ENCODE measurements at regions not wholly inside any gene's neighbourhood (a gene's known extent, or its start where the extent isn't known, plus 50 kb on each side); places are given as distances from the start of the nearest gene placed in this dataset.
"Not testable (repeated sequence)": the region's sequence is repeated elsewhere in the genome, so short reads cannot be mapped to it uniquely, and the experiment has no call there.

DNA sequence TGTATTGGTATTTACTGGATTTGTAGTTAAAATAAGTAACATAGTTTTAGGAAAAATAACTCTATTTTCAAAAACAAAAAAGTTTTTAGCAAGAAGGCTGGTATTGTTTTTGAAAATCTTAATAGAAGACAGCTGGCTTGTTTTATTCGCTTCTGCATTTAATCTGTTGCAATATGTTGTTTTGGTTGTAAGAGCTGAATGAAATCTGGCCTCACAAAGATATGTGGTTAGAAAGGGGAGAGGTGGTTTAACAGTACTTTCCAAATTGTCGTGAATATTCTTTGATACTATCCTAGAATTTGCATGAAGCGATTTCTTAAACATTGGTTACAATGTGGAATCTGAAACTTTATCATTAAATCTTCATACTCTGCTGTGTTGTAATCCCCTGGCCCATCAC is 355.9 kb upstream of the FZD8 start:
- no peak for DNase-seq (ENCODE audit: low spot score)

GRCh38 chr10:35995485-35995884 is 353.4 kb upstream of the FZD8 start:
- DNase-seq (ENCODE audit: low spot score): no peak

DNA sequence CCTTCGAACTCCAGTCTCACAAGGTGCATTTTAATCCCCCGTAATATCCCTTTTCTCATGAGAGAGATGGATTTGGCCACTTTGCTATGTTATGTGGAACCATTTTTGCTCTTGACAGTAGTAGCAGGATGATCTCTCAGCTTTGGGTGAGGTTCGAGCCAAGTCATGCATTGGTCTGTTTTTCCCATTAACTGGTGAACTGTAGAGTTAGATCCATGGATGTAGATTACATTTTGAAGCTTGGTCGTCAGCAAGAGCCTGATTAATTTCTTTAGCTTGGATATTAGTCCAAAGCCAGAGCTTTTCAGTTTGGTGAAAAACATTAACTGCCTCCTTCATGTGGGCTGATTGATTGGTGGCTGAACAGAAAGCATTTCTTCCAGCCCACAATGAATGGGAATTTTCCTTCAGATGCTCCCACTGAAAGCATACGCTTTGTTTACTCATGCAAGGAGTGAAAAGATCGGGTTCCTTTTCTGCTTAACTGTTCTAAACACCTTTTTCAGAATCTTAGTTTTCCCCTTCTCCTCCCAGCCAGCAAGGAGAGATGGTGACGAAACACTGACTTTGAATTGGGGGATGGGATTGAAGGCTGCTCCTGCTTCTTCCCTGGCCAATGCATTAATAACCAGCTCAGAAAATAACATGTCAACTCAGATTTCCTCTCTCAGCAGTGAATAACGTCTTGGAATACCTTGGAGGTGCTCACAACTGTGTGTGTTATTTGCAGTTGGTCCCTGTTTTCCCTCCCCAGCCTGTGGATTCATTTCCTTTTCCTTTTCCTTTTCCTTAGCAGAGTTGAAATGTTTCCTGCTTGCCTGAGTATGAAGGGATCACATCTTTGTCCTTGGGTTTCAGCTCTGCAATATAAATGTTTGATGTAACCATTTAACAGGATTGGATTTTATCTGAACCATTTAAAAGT is 351.8 kb upstream of the FZD8 start:
- DNase-seq (ENCODE audit: low spot score): no peak

DNA sequence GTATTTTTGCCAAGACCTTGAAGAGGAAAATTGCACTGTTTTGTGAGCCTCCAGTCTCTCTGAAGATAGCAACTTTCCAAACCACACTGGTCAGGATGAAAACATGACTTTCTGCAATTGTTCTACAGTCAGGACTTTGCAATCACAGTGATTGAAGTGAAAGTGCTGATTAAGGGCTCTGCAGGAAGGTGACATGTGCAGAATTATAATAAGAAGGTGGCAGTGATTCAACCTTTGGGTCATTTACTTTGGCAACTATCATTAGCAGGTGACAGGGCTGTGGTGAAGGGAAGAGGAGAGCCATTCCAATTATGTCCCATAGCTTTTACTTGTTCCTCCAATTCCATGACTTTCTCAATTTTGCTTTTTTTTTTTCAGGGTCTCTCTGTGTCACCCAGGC is 350.0 kb upstream of the FZD8 start:
- DNase-seq (ENCODE audit: low spot score): no peak

GRCh38 chr10:35986756-35987502 is 344.8 kb upstream of the FZD8 start:
- no peak for DNase-seq (ENCODE audit: low spot score)

- no peak for DNase-seq (ENCODE audit: low spot score)
Observed at GRCh38 chr10:35979116-35979515, 337.0 kb upstream of the FZD8 start.

DNA sequence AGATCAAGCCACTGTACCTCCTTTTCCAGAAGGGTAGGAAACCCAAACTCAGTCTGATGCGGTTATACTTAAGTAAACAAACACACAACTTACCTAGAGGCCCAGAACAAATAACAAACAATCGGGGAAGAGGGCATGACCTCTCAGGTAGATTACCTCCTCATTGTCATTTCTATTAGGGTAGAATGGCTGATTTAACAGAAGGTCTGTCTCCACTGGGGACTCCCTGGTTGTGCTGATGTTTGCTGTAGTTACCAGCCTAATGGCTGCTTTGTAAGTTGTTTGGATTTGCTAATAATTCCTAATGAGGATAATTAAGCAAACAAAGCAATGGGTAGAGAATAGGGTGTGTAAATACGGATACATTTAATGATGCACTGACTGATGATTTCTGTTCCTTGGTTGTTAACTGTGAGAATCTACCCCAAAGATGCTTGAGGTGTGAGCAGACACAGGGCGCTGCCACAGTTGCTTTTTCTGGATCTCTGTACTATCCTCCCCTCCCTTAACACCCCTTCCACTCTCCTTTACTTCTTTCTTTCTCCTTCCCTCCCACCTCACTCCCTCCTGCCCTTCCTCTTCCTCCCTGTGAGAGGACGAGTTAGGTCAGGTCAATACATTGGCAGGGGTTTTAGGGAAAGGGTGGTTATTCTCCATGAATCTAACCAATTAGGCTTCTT is 332.0 kb upstream of the FZD8 start:
- not testable (repeated sequence) for DNase-seq (ENCODE audit: low spot score)

DNA sequence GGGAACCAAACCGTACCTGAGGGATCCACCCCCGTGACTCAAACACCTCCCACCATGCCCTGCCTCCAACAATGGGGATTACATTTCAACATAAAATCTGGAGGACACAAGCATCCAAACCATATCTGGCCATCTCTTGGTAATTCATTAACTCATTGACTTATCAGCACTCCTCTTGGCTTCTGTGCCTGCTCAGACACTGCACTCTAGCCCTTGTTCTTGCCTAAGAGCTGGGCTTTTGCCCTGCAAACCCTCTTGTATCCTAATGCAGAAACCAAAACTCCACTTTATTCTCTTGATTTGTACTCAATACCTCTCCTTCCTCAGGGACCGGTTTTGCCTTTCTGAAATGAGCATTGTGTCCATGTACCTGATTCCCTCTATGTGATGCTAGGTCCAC is 330.2 kb upstream of the FZD8 start:
- no peak for DNase-seq (ENCODE audit: low spot score)

DNA sequence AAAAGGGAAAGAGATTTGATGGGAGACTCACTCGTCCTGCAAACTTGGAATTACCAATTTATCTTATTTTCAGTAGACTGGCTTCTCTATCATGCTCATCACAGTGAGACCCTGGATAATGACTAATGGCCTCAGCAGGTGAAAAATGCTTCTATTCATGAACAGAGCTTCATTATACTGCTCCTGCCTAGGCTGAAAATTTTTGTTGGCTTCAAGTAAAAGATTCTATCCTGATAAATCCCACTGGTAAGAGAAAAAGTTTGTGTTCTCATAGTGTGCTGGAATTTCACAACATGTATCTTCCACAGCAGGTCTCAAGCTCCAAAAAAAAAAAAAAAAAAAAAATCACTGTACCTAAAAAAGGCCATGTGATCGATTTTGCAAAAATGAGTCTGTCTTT is 329.3 kb upstream of the FZD8 start:
- DNase-seq (ENCODE audit: low spot score): no peak

GRCh38 chr10:35963685-35964084 is 321.6 kb upstream of the FZD8 start:
- DNase-seq (ENCODE audit: low spot score): no peak

DNA sequence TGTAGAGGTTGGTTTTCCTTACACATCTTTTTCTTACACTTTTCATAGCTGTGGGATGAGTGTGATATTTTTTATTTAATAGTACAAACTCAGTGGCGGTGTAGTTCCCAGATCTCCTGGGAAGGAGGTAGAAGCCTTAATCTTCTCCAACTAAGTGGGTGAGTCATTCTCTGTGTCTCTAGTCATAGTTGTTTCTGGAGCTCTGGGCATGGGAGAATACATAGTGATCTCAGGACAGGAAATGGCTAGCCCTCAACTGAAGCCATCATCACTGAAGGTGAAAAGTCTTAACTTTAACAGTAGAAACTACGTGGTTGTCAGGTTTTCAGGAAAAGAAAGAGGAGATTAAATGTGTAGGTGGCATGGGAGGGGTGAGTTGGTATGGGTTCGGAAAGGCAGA is 319.4 kb upstream of the FZD8 start:
- no peak for DNase-seq (ENCODE audit: low spot score)

GRCh38 chr10:35959252-35959651 is 317.2 kb upstream of the FZD8 start:
- DNase-seq (ENCODE audit: low spot score): no peak

DNA sequence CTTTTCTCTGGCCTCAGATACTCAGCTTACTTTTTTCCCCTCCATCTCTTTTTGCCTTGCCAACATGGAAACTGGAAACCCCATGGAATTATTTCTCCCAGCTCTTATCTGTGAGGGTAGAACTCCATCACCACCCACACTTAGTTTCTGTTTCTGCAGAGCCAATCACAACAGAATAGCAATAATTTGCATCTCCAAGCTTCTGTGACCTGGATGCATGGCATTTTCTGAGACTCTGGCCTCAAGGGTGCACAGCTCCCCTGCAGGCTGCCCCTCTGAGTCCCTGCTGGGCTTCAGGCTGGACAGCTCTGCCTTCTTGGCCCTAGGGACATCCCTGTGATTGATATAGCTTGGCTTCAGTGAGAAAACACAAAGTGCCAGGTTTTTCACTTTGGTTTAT is 316.5 kb upstream of the FZD8 start:
- DNase-seq (ENCODE audit: low spot score): not testable (repeated sequence)

- DNase-seq (ENCODE audit: low spot score): no peak
Observed at GRCh38 chr10:35950701-35951100, 308.6 kb upstream of the FZD8 start.

DNA sequence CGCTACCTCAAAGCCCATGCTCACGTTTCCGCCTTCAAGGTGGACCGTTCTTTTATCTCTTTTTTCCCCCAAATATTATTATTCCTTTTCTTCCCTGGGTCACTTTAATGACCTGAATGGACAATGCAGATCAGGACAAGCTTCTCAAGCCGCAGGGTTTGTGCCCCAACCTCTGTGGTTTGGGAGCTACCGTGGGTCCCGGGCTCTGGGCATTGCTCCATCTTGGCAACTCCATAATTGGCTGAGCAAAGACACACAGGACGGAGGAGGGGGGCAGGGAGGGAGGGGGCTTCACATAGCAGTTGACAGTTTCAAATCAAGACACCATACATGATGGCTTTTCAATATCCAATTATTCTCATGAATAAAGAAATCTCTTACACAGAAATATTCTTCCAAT is 308.1 kb upstream of the FZD8 start:
- no peak for DNase-seq (ENCODE audit: low spot score)

- DNase-seq (ENCODE audit: low spot score): no peak
Observed at GRCh38 chr10:35949811-35950211, 307.7 kb upstream of the FZD8 start.

DNA sequence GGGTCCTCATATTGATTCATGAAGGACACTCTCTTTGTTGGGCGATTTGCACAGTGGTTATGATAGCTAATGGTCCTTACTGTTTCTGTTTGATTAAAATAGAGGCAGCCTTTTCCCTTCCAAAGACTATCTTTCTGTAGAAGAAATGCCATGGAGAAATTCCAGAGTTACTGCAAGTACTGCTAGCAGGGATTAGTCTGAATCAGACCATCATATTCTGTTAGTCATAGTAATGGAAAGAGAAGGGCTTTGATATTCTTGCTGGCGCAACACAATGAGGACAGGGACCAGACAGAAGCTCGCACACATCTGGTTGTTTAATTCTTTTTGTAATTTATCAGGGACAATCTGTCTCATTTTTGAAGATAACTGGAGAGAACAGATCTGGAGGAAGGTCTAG is 304.5 kb upstream of the FZD8 start:
- DNase-seq (ENCODE audit: low spot score): no peak

GRCh38 chr10:35942057-35942456 is 300.0 kb upstream of the FZD8 start:
- no peak for DNase-seq (ENCODE audit: low spot score)

DNA sequence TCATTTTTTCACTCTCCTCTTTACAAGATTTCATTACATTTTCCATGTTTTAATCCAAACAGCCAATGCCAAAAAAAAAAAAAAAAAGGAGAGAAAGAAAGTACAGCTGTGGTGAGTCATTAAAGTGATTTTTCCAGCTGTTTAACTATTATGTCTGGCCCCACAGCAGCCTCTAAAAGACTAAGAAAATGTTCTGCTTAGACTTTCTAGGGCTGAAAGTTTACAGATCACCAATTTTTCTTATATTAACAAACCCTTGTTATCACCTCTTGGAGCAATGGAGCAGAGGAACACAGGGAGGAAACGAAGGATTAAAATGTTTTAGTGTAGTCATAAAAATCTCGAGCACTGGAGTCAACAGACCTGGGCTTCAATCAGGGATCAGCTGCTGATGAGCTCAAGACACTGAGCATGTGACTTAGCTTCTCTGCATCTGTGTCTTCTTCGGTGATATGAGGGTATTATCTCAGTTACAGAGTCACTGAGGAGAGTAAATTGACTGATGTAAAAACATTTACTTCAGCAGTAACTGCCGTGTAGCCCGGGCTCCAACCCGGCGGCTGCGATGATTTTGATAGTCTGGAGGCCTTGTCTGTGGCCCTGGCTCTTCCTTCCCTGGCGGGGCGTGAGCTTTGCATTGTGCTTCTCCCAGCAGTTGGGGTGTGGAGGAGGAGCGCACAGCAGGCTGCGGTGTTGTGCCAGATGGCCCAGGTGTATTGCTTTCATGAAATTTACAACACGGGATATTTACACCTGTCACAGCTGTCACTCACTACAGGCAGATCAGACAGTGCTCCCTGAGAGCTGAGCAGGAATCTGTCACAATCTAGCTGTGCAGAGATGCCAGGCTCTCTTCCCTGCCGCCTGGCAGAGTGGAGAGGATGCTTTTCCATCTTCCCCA is 298.3 kb upstream of the FZD8 start:
- no peak for DNase-seq (ENCODE audit: low spot score)

GRCh38 chr10:35938160-35938559 is 296.1 kb upstream of the FZD8 start:
- DNase-seq (ENCODE audit: low spot score): no peak

DNA sequence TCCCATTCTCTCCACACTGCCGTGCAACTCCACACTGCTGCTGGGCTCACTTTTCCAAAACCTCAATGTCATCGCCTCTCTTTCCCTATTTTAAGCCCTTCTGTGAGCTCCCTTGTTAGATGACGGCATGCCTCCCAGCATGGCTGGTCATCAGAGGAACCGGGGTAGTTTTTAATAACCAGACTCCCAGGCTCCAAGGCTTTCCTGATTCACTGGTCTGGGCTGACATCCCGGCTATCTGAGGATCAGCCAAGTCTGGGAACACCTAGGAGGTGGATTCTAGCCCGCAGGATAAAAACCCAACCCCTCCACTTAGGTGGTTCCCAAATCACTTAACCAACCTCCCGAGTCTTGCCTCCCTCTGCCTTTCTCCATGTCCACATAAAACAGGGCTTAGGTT is 295.4 kb upstream of the FZD8 start:
- DNase-seq (ENCODE audit: low spot score): no peak
